ENCODE measurements at regions not wholly inside any gene's neighbourhood (a gene's known extent, or its start where the extent isn't known, plus 50 kb on each side); places are given as distances from the start of the nearest gene placed in this dataset.

- TF ChIP-seq CTCF (IDR thresholded peaks at IDR 0.05), result no peak
- no peak for TF ChIP-seq EP300 (IDR thresholded peaks at IDR 0.05)
- TF ChIP-seq POLR2A (IDR thresholded peaks at IDR 0.05), result no peak
Measured at GRCh38 chr14:49250109-49250508, 336.1 kb downstream of the RPS29 start.

All from ovary (tissue), 3 donors.